H9 (cell line): ENCODE measurements at regions not wholly inside any gene's neighbourhood (a gene's known extent, or its start where the extent isn't known, plus 50 kb on each side); places are given as distances from the start of the nearest gene placed in this dataset.

ENCODE experiments used
- DNase-seq: peaks from one replicate; pipeline ENCODE4 v3.0.0-alpha.2; 2017
- H2AFZ ChIP-seq: one replicate; pipeline ENCODE4 v1.6.1; 2013; ENCODE audit warnings: mild to moderate bottlenecking, low read length, control low read depth, moderate library complexity
- H2AK5ac ChIP-seq: 2 replicates; pipeline ENCODE4 v1.6.1; 2013; ENCODE audit warnings: low read length, control low read depth, mixed read lengths; ENCODE audit not compliant: insufficient read length
- H2BK120ac ChIP-seq: one replicate; pipeline ENCODE4 v1.6.1; 2013; ENCODE audit warnings: low read depth, mild to moderate bottlenecking, low read length, control low read depth, inconsistent platforms; ENCODE audit not compliant: poor library complexity, severe bottlenecking
- H2BK12ac ChIP-seq: 2 replicates; pipeline ENCODE4 v1.6.1; 2013; ENCODE audit warnings: low read length, control low read depth, mixed read lengths, low read depth; ENCODE audit not compliant: insufficient read length
- H2BK15ac ChIP-seq: 2 replicates; pipeline ENCODE4 v1.6.1; 2013; ENCODE audit warnings: low read depth, low read length, control low read depth
- H2BK20ac ChIP-seq: one replicate; pipeline ENCODE4 v1.6.1; 2013; ENCODE audit warnings: low read depth, mild to moderate bottlenecking, low read length, control low read depth, inconsistent platforms; ENCODE audit not compliant: poor library complexity, severe bottlenecking
- H2BK5ac ChIP-seq: 2 replicates; pipeline ENCODE4 v1.6.1; 2013; ENCODE audit warnings: low read length, control low read depth, mixed read lengths; ENCODE audit not compliant: insufficient read length
- H3K14ac ChIP-seq: 2 replicates; pipeline ENCODE4 v1.6.1; 2013; ENCODE audit warnings: low read length, control low read depth; ENCODE audit not compliant: insufficient read depth
- H3K18ac ChIP-seq: 2 replicates; pipeline ENCODE4 v1.6.1; 2013; ENCODE audit warnings: low read depth, mild to moderate bottlenecking, mixed read lengths, low read length, control low read depth; ENCODE audit not compliant: insufficient read length
- H3K23ac ChIP-seq: 2 replicates; pipeline ENCODE4 v1.6.1; 2013; ENCODE audit warnings: low read length, control low read depth, mixed read lengths, low read depth; ENCODE audit not compliant: insufficient read length
- H3K23me2 ChIP-seq: 2 replicates; pipeline ENCODE4 v1.6.1; 2013; ENCODE audit warnings: low read depth, mild to moderate bottlenecking, mixed read lengths, low read length, control low read depth; ENCODE audit not compliant: insufficient read length, poor library complexity, severe bottlenecking
- H3K27ac ChIP-seq: 2 replicates; pipeline ENCODE4 v1.5.1; 2013; ENCODE audit warnings: low read length, control low read depth, mixed read lengths, low read depth; ENCODE audit not compliant: insufficient read length
- H3K27me3 ChIP-seq: 2 replicates; pipeline ENCODE4 v1.6.1; 2013; ENCODE audit warnings: low read length, control low read depth, inconsistent platforms; ENCODE audit not compliant: insufficient read depth
- H3K4ac ChIP-seq: 2 replicates; pipeline ENCODE4 v1.6.1; 2013; ENCODE audit warnings: low read depth, mild to moderate bottlenecking, control low read depth, inconsistent platforms, low read length, moderate library complexity
- H3K4me1 ChIP-seq: 2 replicates; pipeline ENCODE4 v1.6.1; 2013; ENCODE audit warnings: low read length, control low read depth, inconsistent platforms; ENCODE audit not compliant: insufficient read depth
- H3K4me2 ChIP-seq: 2 replicates; pipeline ENCODE4 v1.6.1; 2013; ENCODE audit warnings: low read length, control low read depth, mixed read lengths; ENCODE audit not compliant: insufficient read length, insufficient read depth
- H3K56ac ChIP-seq: 2 replicates; pipeline ENCODE4 v1.6.1; 2013; ENCODE audit warnings: low read depth, mild to moderate bottlenecking, mixed read lengths, low read length, control low read depth; ENCODE audit not compliant: insufficient read length
- H3K79me1 ChIP-seq: 2 replicates; pipeline ENCODE4 v1.6.1; 2013; ENCODE audit warnings: low read depth, mild to moderate bottlenecking, moderate library complexity, low read length, control low read depth, inconsistent platforms; ENCODE audit not compliant: insufficient read depth, poor library complexity, severe bottlenecking
- H3K79me2 ChIP-seq: 2 replicates; pipeline ENCODE4 v1.6.1; 2013; ENCODE audit warnings: low read length, control low read depth, inconsistent platforms; ENCODE audit not compliant: insufficient read depth
- H3K9ac ChIP-seq: 2 replicates; pipeline ENCODE4 v1.6.1; 2013; ENCODE audit warnings: low read length, control low read depth, mixed read lengths; ENCODE audit not compliant: insufficient read length; ENCODE audit errors: extremely low read depth
- H3K9me3 ChIP-seq: one replicate; pipeline ENCODE4 v1.6.1; 2013; ENCODE audit warnings: low read depth, low read length, inconsistent platforms; ENCODE audit not compliant: control insufficient read depth
- H3T11ph ChIP-seq: one replicate; pipeline ENCODE4 v1.6.1; 2013; ENCODE audit warnings: mild to moderate bottlenecking, low read length, control low read depth, inconsistent platforms
- H4K20me1 ChIP-seq: one replicate; pipeline ENCODE4 v1.6.1; 2013; ENCODE audit not compliant: control insufficient read depth, insufficient read length, insufficient read depth
- H4K5ac ChIP-seq: 2 replicates; pipeline ENCODE4 v1.6.1; 2013; ENCODE audit warnings: low read depth, mild to moderate bottlenecking, mixed read lengths, low read length, control low read depth; ENCODE audit not compliant: insufficient read length
- H4K8ac ChIP-seq: replicated peaks from 2 replicates; pipeline ENCODE4 v1.6.1; 2013; ENCODE audit warnings: low read length, control low read depth, mixed read lengths, low read depth; ENCODE audit not compliant: insufficient read length
- H4K91ac ChIP-seq: 2 replicates; pipeline ENCODE4 v1.6.1; 2013; ENCODE audit warnings: low read depth, mild to moderate bottlenecking, moderate library complexity, mixed read lengths, low read length, control low read depth; ENCODE audit not compliant: insufficient read length
- H3K27ac Mint-ChIP-seq, 3 experiments: 2 replicates in 2 of 3; 3 replicates in 1 of 3; pipeline ENCODE4 v1.8.0; 2020 to 2021; ENCODE audit warnings: mixed read lengths in 3 of 3, mild to moderate bottlenecking in 1 of 3, moderate library complexity in 1 of 3
- H3K27me3 Mint-ChIP-seq: 2 replicates; pipeline ENCODE4 v1.8.0; 2021; ENCODE audit warnings: low read depth, mild to moderate bottlenecking, moderate library complexity, mixed read lengths
- H3K36me3 Mint-ChIP-seq, 3 experiments: 2 replicates in 2 of 3; 3 replicates in 1 of 3; pipeline ENCODE4 v1.8.0; 2020 to 2021; ENCODE audit warnings: low read depth in 3 of 3, mixed read lengths in 3 of 3; ENCODE audit not compliant: insufficient read depth in 1 of 3
- H3K4me1 Mint-ChIP-seq, 2 experiments: 2 replicates each; pipeline ENCODE4 v1.8.0; 2020; ENCODE audit warnings: mixed read lengths in 2 of 2
- H3K4me3 Mint-ChIP-seq, 2 experiments: 2 replicates in 1 of 2; 3 replicates in 1 of 2; pipeline ENCODE4 v1.8.0; 2020 to 2021; ENCODE audit warnings: mild to moderate bottlenecking in 2 of 2, mixed read lengths in 2 of 2, moderate library complexity in 1 of 2
- H3K9me3 Mint-ChIP-seq, 2 experiments: 2 replicates in 1 of 2; 3 replicates in 1 of 2; pipeline ENCODE4 v1.8.0; 2020; ENCODE audit warnings: mild to moderate bottlenecking in 2 of 2, mixed read lengths in 2 of 2, moderate library complexity in 1 of 2
- WGBS: extraction: QIAGEN DNeasy Blood & Tissue Kit; methylation state at CpG from one replicate; pipeline ENCODE4 v1.1.7; 2013; ENCODE audit warnings: missing lambda C conversion rate, low lambda C conversion rate, mixed read lengths; ENCODE audit not compliant: insufficient read length; ENCODE audit errors: extremely low coverage; 5-methylcytosine and 5-hydroxymethylcytosine counted together
- TF ChIP-seq, protein P1 (sequence below): fragments of 200-600 bp; sonication (generic); conservative IDR thresholded peaks from 3 replicates; pipeline ENCODE4 v1.8.0; 2021; ENCODE audit warnings: antibody characterized with exemption, mild to moderate bottlenecking

- Histone ChIP-seq H4K20me1 (no peaks in the 10 kb centered on the region), H3K56ac (no peak overlapping the region), H2BK15ac (no peak overlapping the region), H3K4me1 (peaks cover 10% of the 10 kb centered on the region; the same call in 1 of the 2 replicates), H3K79me1 (no peaks in the 10 kb centered on the region), H2BK20ac (no peak overlapping the region), H4K91ac (no peak overlapping the region), H3K4ac (no peak overlapping the region), H3K9ac (no peak overlapping the region), H4K5ac (no peak overlapping the region), H3K9me3 (no peaks in the 10 kb centered on the region), H3K27ac (no peak overlapping the region), H4K8ac (no peak overlapping the region), H3K79me2 (no peaks in the 10 kb centered on the region), H3K18ac (no peak overlapping the region), H2AK5ac (no peak overlapping the region), H2BK5ac (no peak overlapping the region), H3K14ac (no peak overlapping the region), H2BK12ac (no peak overlapping the region), H2AFZ (no peak overlapping the region), H3T11ph (no peak overlapping the region), H2BK120ac (no peak overlapping the region), H3K23ac (no peak overlapping the region), H3K4me2 (no peak overlapping the region), H3K23me2 (no peaks in the 10 kb centered on the region), H3K27me3 (no peaks in the 10 kb centered on the region)
- H3K4me3 Mint-ChIP-seq: no peak overlapping the region
- TF ChIP-seq, protein P1, sequence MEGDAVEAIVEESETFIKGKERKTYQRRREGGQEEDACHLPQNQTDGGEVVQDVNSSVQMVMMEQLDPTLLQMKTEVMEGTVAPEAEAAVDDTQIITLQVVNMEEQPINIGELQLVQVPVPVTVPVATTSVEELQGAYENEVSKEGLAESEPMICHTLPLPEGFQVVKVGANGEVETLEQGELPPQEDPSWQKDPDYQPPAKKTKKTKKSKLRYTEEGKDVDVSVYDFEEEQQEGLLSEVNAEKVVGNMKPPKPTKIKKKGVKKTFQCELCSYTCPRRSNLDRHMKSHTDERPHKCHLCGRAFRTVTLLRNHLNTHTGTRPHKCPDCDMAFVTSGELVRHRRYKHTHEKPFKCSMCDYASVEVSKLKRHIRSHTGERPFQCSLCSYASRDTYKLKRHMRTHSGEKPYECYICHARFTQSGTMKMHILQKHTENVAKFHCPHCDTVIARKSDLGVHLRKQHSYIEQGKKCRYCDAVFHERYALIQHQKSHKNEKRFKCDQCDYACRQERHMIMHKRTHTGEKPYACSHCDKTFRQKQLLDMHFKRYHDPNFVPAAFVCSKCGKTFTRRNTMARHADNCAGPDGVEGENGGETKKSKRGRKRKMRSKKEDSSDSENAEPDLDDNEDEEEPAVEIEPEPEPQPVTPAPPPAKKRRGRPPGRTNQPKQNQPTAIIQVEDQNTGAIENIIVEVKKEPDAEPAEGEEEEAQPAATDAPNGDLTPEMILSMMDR: no peak
- DNase-seq: no peak
- H3K36me3 Mint-ChIP-seq: no peaks in the 10 kb centered on the region; a peak in 1 of 7 replicates
- WGBS: no CpG with 5 or more reads among the region's 4 CpGs
- peaks cover 37 to 46% of the 10 kb centered on the region in 2 experiments for H3K4me1 Mint-ChIP-seq
- H3K27ac Mint-ChIP-seq: peak overlapping the region in 2 of 3 experiments; percentile 5 to 19; a peak in 2 of 7 replicates
- H3K27me3 Mint-ChIP-seq: no peaks in the 10 kb centered on the region
- no peaks in the 10 kb centered on the region for H3K9me3 Mint-ChIP-seq
These were observed 69.7 kb downstream of the PHLDA1 start for GRCh38 chr12:75961878-75962277.
